GM12878 (cell line): ENCODE measurements at regions not wholly inside any gene's neighbourhood (a gene's known extent, or its start where the extent isn't known, plus 50 kb on each side); places are given as distances from the start of the nearest gene placed in this dataset.

Experiments
- BACH1 ChIP-seq: fragments of 450-650 bp; IDR thresholded peaks from 2 replicates; pipeline ENCODE4 v1.6.1; 2017; ENCODE audit warnings: mild to moderate bottlenecking, borderline replicate concordance
- EP300 ChIP-seq, 2 experiments: fragments of 150-350 bp in 1 of 2; IDR thresholded peaks; 2 replicates each; pipeline ENCODE4 v1.6.1; 2011 to 2012; ENCODE audit warnings: low read depth in 2 of 2, low read length in 2 of 2, borderline replicate concordance in 1 of 2, improper control_type of control experiment in 1 of 2, inconsistent platforms in 1 of 2; ENCODE audit not compliant: control insufficient read depth in 1 of 2
- GABPA ChIP-seq: IDR thresholded peaks from 2 replicates; pipeline ENCODE4 v1.6.1; 2014; ENCODE audit warnings: antibody characterized with exemption, low read depth, mild to moderate bottlenecking, inconsistent platforms
- MTA2 ChIP-seq: fragments of 450-650 bp; IDR thresholded peaks from 2 replicates; pipeline ENCODE4 v1.6.1; 2016; ENCODE audit warnings: low read depth, mild to moderate bottlenecking, moderate library complexity
- POLR2A ChIP-seq: IDR thresholded peaks from 2 replicates; pipeline ENCODE4 v1.6.1; 2011; ENCODE audit warnings: low read depth, mild to moderate bottlenecking, low read length
- TCF12 ChIP-seq: IDR thresholded peaks from 2 replicates; pipeline ENCODE4 v1.6.1; 2011; ENCODE audit warnings: low read depth, mild to moderate bottlenecking, low read length

GRCh38 chr6:6402006-6402405 lies 81.5 kb upstream of the F13A1 start:
- no peak for TF ChIP-seq EP300 (IDR thresholded peaks at IDR 0.05; ENCODE audit: borderline replicate concordance in 1 of 2, control insufficient read depth in 1 of 2, low read depth in 2 of 2, low read length in 2 of 2)
- TF ChIP-seq GABPA, result no peak
- TF ChIP-seq POLR2A, result no peak
- TF ChIP-seq TCF12, result no peak
- TF ChIP-seq BACH1, result no peak
- TF ChIP-seq MTA2, result no peak
